Endothelial cell of umbilical vein (primary cell): ENCODE measurements at regions not wholly inside any gene's neighbourhood (a gene's known extent, or its start where the extent isn't known, plus 50 kb on each side); places are given as distances from the start of the nearest gene placed in this dataset.

ENCODE experiments used
- CTCF ChIP-seq, 2 donors: IDR thresholded peaks; 1 replicate in 1 of 2; 2 replicates in 1 of 2; pipeline ENCODE4 v1.5.1; 2011; ENCODE audit warnings: low read length in 2 of 2, mild to moderate bottlenecking in 2 of 2, moderate library complexity in 2 of 2, control low read depth in 1 of 2, inconsistent platforms in 1 of 2, low read depth in 1 of 2; ENCODE audit not compliant: insufficient read depth in 1 of 2; ENCODE audit errors: extremely low read depth in 1 of 2
- EZH2 ChIP-seq: IDR thresholded peaks from 2 replicates; pipeline ENCODE4 v1.6.1; 2012; ENCODE audit warnings: borderline replicate concordance, low read depth, mild to moderate bottlenecking, moderate library complexity, low read length, inconsistent platforms; ENCODE audit not compliant: severe bottlenecking
- FOS ChIP-seq: IDR thresholded peaks from 2 replicates; pipeline ENCODE4 v1.6.1; 2011; ENCODE audit warnings: mild to moderate bottlenecking, low read length, moderate library complexity, borderline replicate concordance; ENCODE audit not compliant: insufficient read depth
- GATA2 ChIP-seq: IDR thresholded peaks from 2 replicates; pipeline ENCODE4 v1.7.0; 2011; ENCODE audit warnings: low read depth, mild to moderate bottlenecking, moderate library complexity, mixed read lengths, low read length; ENCODE audit not compliant: insufficient read length, insufficient read depth
- POLR2A ChIP-seq: IDR thresholded peaks from 2 replicates; pipeline ENCODE4 v1.6.1; 2012; ENCODE audit warnings: low read depth, mild to moderate bottlenecking, control low read depth, low read length
- POLR2AphosphoS5 ChIP-seq: IDR thresholded peaks from 2 replicates; pipeline ENCODE4 v1.6.1; 2012; ENCODE audit warnings: low read depth, mild to moderate bottlenecking, control low read depth, low read length, moderate library complexity; ENCODE audit not compliant: insufficient read depth

- TF ChIP-seq FOS (no peak), CTCF (IDR thresholded peaks at IDR 0.05; ENCODE audit: extremely low read depth in 1 of 2, insufficient read depth in 1 of 2, low read depth in 1 of 2, low read length in 2 of 2) (no peak), EZH2 (no peak), POLR2A (no peak), POLR2AphosphoS5 (no peak), GATA2 (no peak)
Observed at GRCh38 chr14:53306911-53307310, 153.8 kb upstream of the DDHD1 start.
